ENCODE measurements at regions not wholly inside any gene's neighbourhood (a gene's known extent, or its start where the extent isn't known, plus 50 kb on each side); places are given as distances from the start of the nearest gene placed in this dataset.

DNA sequence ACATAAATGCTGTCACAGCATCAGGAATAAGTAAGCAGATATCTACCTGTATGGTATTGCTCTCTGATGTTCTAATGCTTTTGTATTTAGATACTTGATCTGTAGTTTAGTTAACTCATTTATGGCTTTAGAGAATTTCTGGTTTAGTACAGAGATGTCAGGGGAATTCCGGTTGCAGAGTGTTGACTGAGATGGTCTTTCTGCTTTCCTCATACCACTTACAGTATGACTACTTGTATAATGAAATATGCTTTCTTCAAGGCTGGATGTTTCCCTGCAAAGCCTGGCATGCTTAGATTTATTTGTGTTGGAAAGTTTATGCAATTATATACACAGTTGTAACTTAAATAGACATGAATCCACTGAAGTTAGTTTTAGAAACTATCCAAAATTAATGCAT, 278.4 kb downstream of the CDH26 start:
- Histone ChIP-seq H2BK15ac (ENCODE audit: low read length) (no peak overlapping the region), H3K14ac (ENCODE audit: insufficient read length) (no peak overlapping the region), H3K23ac (ENCODE audit: insufficient read length) (no peak overlapping the region), H3K27me3 (replicated peaks in 1 of 4; ENCODE audit: control insufficient read depth in 3 of 4, extremely low read depth in 1 of 4, insufficient read depth in 3 of 4, low read length in 3 of 4) (no peaks in the 10 kb centered on the region; a peak in 3 of 7 replicates), H3K9ac (replicated peaks in 1 of 4; ENCODE audit: extremely low read depth in 1 of 4, low read depth in 3 of 4, low read length in 3 of 4) (no peak overlapping the region), H4K20me1 (replicated peaks in 1 of 2; ENCODE audit: control insufficient read depth in 1 of 2, insufficient read depth in 2 of 2, low read length in 2 of 2) (no peaks in the 10 kb centered on the region), H2BK20ac (ENCODE audit: low read length) (no peak overlapping the region), H3K4me3 (ENCODE audit: extremely low read depth in 1 of 4, insufficient read depth in 2 of 4, low read depth in 3 of 4, low read length in 4 of 4) (no peak overlapping the region), H2BK5ac (ENCODE audit: low read depth, low read length) (no peak overlapping the region), H2AFZ (ENCODE audit: low read length) (no peak overlapping the region), H2AK5ac (ENCODE audit: low read depth, low read length) (no peak overlapping the region), H3K56ac (replicated peaks; ENCODE audit: insufficient read length, low read depth, low read length) (no peak overlapping the region), H3K4me2 (ENCODE audit: insufficient read depth in 1 of 2, low read depth in 2 of 2, low read length in 2 of 2) (no peak overlapping the region), H3K18ac (ENCODE audit: extremely low read depth, low read length) (no peak overlapping the region), H3K9me3 (ENCODE audit: insufficient read depth in 2 of 2, low read depth in 1 of 2, low read length in 1 of 2) (peaks cover 0 to 4% of the 10 kb centered on the region in 2 experiments; a peak in 1 of 4 replicates), H3K23me2 (ENCODE audit: low read depth, low read length) (no peaks in the 10 kb centered on the region), H3K4ac (replicated peaks; ENCODE audit: insufficient read length, low read depth, low read length) (no peak overlapping the region), H2BK12ac (ENCODE audit: low read depth, low read length) (no peak overlapping the region), H3K4me1 (replicated peaks in 1 of 4; ENCODE audit: control insufficient read depth in 3 of 4, insufficient read depth in 4 of 4, low read length in 3 of 4) (no peaks in the 10 kb centered on the region), H3K79me1 (ENCODE audit: low read depth, low read length) (no peaks in the 10 kb centered on the region), H4K5ac (ENCODE audit: insufficient read length, low read depth, low read length) (no peak overlapping the region), H2BK120ac (replicated peaks; ENCODE audit: low read depth, low read length) (no peak overlapping the region), H4K8ac (ENCODE audit: extremely low read depth, insufficient read depth, low read length) (no peak overlapping the region), H3K36me3 (ENCODE audit: control insufficient read depth in 2 of 4, insufficient read depth in 4 of 4, low read length in 3 of 4) (no peaks in the 10 kb centered on the region), H3K79me2 (ENCODE audit: control insufficient read depth in 1 of 2, insufficient read depth in 2 of 2, low read length in 2 of 2) (no peaks in the 10 kb centered on the region), H3K27ac (ENCODE audit: low read depth, low read length) (no peak overlapping the region), H4K91ac (replicated peaks; ENCODE audit: insufficient read length, low read length) (no peak overlapping the region)
- DNase-seq (ENCODE audit: low read depth in 1 of 2, low spot score in 2 of 2) (no peak), FAIRE-seq (no peak)
- ChIA-PET POLR2A (ENCODE audit: partially characterized antibody) (no interaction called here), CTCF (ENCODE audit: partially characterized antibody) (no interaction called here)
- 100% methylated on average over 1 of the region's 1 CpG; no CpG with 5 or more reads in 1 of the 2 experiments for WGBS, 2 experiments (ENCODE audit: extremely low coverage in 1 of 2, insufficient coverage in 1 of 2, insufficient read length in 1 of 2, insufficient replicate concordance in 2 of 2, low coverage in 1 of 2, low lambda C conversion rate in 2 of 2, missing lambda C conversion rate in 1 of 2)
- TF ChIP-seq ZNF274 (IDR thresholded peaks at IDR 0.05; ENCODE audit: borderline replicate concordance, extremely low read depth, low read length), result no peak

Measured in H1 (cell line).